Loucy (cell line): ENCODE measurements at regions not wholly inside any gene's neighbourhood (a gene's known extent, or its start where the extent isn't known, plus 50 kb on each side); places are given as distances from the start of the nearest gene placed in this dataset.

Experiments used
- CTCF ChIP-seq: fragments of 200-600 bp; sonication (generic); conservative IDR thresholded peaks from 2 replicates; pipeline ENCODE4 v1.5.1; 2014; ENCODE audit warnings: mild to moderate bottlenecking, antibody characterized with exemption, low read length
- EZH2phosphoT487 ChIP-seq: fragments of 200-600 bp; IDR thresholded peaks from 2 replicates; pipeline ENCODE4 v1.6.1; 2018; ENCODE audit warnings: antibody characterized with exemption, mild to moderate bottlenecking, moderate library complexity, borderline replicate concordance

- TF ChIP-seq EZH2phosphoT487 (no peak), CTCF (no peak)
Measured at GRCh38 chr3:18645619-18646018, 220.5 kb upstream of the SATB1 start.
